Esophagus muscularis mucosa (tissue), 4 donors: ENCODE measurements at regions not wholly inside any gene's neighbourhood (a gene's known extent, or its start where the extent isn't known, plus 50 kb on each side); places are given as distances from the start of the nearest gene placed in this dataset.

Experiments
- DNase-seq: peaks from one replicate; pipeline ENCODE4 v3.0.0-alpha.2; 2017; ENCODE audit errors: extremely low spot score
- H3K27ac ChIP-seq, 4 donors: fragments of 200-600 bp; sonication (generic); replicated peaks in 1 of 4; 1 replicate in 3 of 4; 2 replicates in 1 of 4; pipeline ENCODE4 v1.5.1; 2016 to 2019; ENCODE audit warnings: mild to moderate bottlenecking in 1 of 4
- H3K27me3 ChIP-seq, 4 donors: fragments of 200-600 bp; sonication (generic); one replicate each; pipeline versions ENCODE4 v1.5.1 to v1.6.0; 2016 to 2019
- H3K36me3 ChIP-seq, 4 donors: fragments of 200-600 bp; sonication (generic); one replicate each; pipeline ENCODE4 v1.5.1; 2016 to 2019
- H3K4me1 ChIP-seq, 4 donors: fragments of 200-600 bp; sonication (generic); one replicate each; pipeline ENCODE4 v1.5.1; 2016 to 2019
- H3K4me3 ChIP-seq, 4 donors: fragments of 200-600 bp; sonication (generic); 1 replicate in 2 of 4; 2 replicates in 2 of 4; pipeline ENCODE4 v1.5.1; 2016 to 2019; ENCODE audit warnings: mild to moderate bottlenecking in 4 of 4, moderate library complexity in 1 of 4
- H3K9me3 ChIP-seq, 4 donors: fragments of 200-600 bp; sonication (generic); 1 replicate in 3 of 4; 2 replicates in 1 of 4; pipeline ENCODE4 v1.5.1; 2016 to 2019
- EP300 ChIP-seq: sonication (generic); formaldehyde crosslinking; IDR thresholded peaks from one replicate; pipeline ENCODE4 v1.6.1; 2017; ENCODE audit warnings: antibody characterized with exemption
- POLR2A ChIP-seq: fragments of 450-650 bp; IDR thresholded peaks from one replicate; pipeline ENCODE4 v1.6.1; 2017; ENCODE audit warnings: antibody characterized with exemption, moderate library complexity, mild to moderate bottlenecking, low read depth
- POLR2AphosphoS5 ChIP-seq, 2 donors: sonication (generic); formaldehyde crosslinking; IDR thresholded peaks; one replicate each; pipeline ENCODE4 v1.6.1; 2017; ENCODE audit warnings: antibody characterized with exemption in 2 of 2
- WGBS: methylation state at CpG from one replicate; pipeline ENCODE4 v1.1.5; 2018; 5-methylcytosine and 5-hydroxymethylcytosine counted together
- intact Hi-C: fragments of 100-400 bp; cut with DNase I; formaldehyde crosslinking; loops from one replicate; pipeline ENCODE4 v1.15.1; 2023
- TF ChIP-seq, protein P1 (sequence below), 3 experiments: fragments of 200-600 bp in 2 of 3; fragments of 450-650 bp in 1 of 3; sonication (generic) in 2 of 3; IDR thresholded peaks; one replicate each; pipeline ENCODE4 v1.5.1; 2017 to 2019; ENCODE audit warnings: antibody characterized with exemption in 3 of 3, mild to moderate bottlenecking in 2 of 3, moderate library complexity in 1 of 3

DNA sequence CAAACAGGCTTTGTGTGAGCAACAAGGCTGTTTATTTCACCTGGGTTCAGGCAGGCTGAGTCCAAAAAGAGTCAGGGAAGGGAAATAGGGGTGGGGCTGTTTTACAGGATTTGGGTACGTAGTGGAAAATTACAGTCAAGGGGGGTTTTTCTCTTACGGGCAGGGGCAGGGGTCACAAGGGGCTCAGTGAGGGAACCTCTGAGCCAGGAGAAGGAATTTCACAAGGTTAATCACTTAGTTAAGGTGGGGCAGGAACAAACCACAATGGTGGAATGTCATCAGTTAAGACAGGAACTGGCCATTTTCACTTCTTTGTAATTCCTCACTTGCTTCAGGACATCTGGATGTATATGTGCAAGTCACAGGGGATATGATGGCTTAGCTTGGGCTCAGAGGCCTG is 1592.8 kb upstream of the GBE1 start:
- DNase-seq = no peak
- intact Hi-C loops = no loop called here
- TF ChIP-seq POLR2A = no peak
- no peak for TF ChIP-seq EP300
- TF ChIP-seq, protein P1, sequence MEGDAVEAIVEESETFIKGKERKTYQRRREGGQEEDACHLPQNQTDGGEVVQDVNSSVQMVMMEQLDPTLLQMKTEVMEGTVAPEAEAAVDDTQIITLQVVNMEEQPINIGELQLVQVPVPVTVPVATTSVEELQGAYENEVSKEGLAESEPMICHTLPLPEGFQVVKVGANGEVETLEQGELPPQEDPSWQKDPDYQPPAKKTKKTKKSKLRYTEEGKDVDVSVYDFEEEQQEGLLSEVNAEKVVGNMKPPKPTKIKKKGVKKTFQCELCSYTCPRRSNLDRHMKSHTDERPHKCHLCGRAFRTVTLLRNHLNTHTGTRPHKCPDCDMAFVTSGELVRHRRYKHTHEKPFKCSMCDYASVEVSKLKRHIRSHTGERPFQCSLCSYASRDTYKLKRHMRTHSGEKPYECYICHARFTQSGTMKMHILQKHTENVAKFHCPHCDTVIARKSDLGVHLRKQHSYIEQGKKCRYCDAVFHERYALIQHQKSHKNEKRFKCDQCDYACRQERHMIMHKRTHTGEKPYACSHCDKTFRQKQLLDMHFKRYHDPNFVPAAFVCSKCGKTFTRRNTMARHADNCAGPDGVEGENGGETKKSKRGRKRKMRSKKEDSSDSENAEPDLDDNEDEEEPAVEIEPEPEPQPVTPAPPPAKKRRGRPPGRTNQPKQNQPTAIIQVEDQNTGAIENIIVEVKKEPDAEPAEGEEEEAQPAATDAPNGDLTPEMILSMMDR (IDR thresholded peaks at IDR 0.05) = no peak
- TF ChIP-seq POLR2AphosphoS5 (IDR thresholded peaks at IDR 0.05) = no peak
- Histone ChIP-seq H3K4me1 (no peaks in the 10 kb centered on the region), H3K27me3 (no peaks in the 10 kb centered on the region), H3K9me3 (no peaks in the 10 kb centered on the region), H3K27ac (no peak overlapping the region), H3K4me3 (no peak overlapping the region), H3K36me3 (no peaks in the 10 kb centered on the region)
- WGBS = 76% methylated on average over 2 of the region's 2 CpGs

DNA sequence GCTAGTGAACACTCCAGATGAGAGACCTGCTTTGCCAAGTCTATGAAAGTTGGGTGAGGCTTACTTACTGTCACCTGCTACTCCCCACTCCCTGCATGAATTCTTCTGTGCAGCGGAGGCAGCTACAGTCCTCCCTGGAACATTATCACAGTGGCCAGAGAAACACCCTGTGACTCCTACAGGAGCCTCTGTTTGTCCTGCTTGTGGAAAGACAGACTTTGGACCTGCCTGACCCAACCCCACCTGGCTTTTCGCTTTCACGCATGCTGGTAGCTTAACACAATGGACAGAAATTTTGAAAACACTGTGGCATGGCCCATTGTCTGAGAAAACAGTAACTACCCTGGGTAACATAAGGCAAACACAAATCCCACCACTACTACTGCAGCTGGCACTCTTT is 1565.5 kb upstream of the CADM2 start:
- H3K27ac ChIP-seq = no peak overlapping the region
- TF ChIP-seq POLR2A = no peak
- no peak for TF ChIP-seq EP300
- TF ChIP-seq POLR2AphosphoS5 (IDR thresholded peaks at IDR 0.05) = no peak
- TF ChIP-seq, protein P1 (IDR thresholded peaks at IDR 0.05) = no peak
- no peaks in the 10 kb centered on the region for H3K27me3 ChIP-seq
- intact Hi-C loops = no loop called here
- H3K4me1 ChIP-seq = no peaks in the 10 kb centered on the region
- H3K9me3 ChIP-seq = no peaks in the 10 kb centered on the region
- 100% methylated on average over 3 of the region's 3 CpGs for WGBS
- no peak overlapping the region for H3K4me3 ChIP-seq
- H3K36me3 ChIP-seq = no peaks in the 10 kb centered on the region
- DNase-seq = no peak

DNA sequence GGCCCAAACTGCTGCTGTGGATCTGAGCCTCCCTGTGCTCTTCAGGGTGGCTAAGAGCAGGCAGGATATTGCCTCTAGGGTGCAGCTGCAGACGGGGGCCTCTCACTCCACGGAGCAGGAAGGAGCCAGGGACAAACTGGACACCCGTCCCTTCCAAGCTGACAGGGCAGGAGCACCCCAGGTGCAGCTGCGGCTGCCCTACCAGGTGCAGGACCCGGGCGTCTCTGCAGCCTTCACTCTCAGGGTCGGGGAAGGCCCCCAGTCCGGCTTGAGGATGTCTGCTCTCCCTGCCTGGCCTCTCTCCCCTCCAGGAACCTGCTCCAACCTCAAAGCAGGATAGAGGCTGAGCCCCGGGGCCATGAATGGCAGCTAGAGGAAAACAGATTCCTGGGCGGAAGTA is 1554.9 kb upstream of the CADM2 start:
- intact Hi-C loops = no loop called here
- no peaks in the 10 kb centered on the region for H3K36me3 ChIP-seq
- no peak overlapping the region for H3K27ac ChIP-seq
- H3K4me3 ChIP-seq = no peak overlapping the region
- WGBS = 92% methylated on average over 5 of the region's 10 CpGs
- no peak for DNase-seq
- TF ChIP-seq POLR2A (no peak), EP300 (no peak), POLR2AphosphoS5 (IDR thresholded peaks at IDR 0.05) (no peak)
- TF ChIP-seq, protein P1 (IDR thresholded peaks at IDR 0.05) = no peak
- H3K4me1 ChIP-seq = no peaks in the 10 kb centered on the region
- H3K27me3 ChIP-seq = no peaks in the 10 kb centered on the region
- H3K9me3 ChIP-seq = no peaks in the 10 kb centered on the region

DNA sequence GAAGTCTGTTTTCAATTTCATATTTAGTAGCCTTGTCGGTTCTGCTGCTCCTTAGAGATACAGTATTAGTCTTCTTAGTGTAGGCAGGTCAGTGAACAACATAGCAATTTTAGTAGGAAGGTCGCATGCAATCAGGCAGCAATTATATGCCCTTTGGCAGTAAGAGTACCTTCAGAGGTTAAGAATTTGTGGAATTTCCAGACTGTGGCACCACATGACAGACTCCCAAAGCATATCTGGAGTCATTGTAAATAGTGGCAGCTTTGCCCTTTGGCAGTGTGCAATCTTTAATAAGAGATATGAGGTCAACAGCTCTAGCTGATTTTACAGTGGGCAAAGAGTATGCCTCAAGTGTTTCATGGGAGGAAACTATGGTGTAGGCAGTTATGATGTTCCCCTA is 1532.5 kb upstream of the CADM2 start:
- intact Hi-C loops = no loop called here
- 79% methylated on average over 2 of the region's 2 CpGs for WGBS
- no peaks in the 10 kb centered on the region for H3K9me3 ChIP-seq
- TF ChIP-seq EP300 (no peak), POLR2AphosphoS5 (IDR thresholded peaks at IDR 0.05) (no peak), POLR2A (no peak)
- TF ChIP-seq, protein P1 (IDR thresholded peaks at IDR 0.05) = no peak
- no peak for DNase-seq
- no peak overlapping the region for H3K27ac ChIP-seq
- H3K4me3 ChIP-seq = no peak overlapping the region
- H3K4me1 ChIP-seq = no peaks in the 10 kb centered on the region
- no peaks in the 10 kb centered on the region for H3K36me3 ChIP-seq
- H3K27me3 ChIP-seq = no peaks in the 10 kb centered on the region

DNA sequence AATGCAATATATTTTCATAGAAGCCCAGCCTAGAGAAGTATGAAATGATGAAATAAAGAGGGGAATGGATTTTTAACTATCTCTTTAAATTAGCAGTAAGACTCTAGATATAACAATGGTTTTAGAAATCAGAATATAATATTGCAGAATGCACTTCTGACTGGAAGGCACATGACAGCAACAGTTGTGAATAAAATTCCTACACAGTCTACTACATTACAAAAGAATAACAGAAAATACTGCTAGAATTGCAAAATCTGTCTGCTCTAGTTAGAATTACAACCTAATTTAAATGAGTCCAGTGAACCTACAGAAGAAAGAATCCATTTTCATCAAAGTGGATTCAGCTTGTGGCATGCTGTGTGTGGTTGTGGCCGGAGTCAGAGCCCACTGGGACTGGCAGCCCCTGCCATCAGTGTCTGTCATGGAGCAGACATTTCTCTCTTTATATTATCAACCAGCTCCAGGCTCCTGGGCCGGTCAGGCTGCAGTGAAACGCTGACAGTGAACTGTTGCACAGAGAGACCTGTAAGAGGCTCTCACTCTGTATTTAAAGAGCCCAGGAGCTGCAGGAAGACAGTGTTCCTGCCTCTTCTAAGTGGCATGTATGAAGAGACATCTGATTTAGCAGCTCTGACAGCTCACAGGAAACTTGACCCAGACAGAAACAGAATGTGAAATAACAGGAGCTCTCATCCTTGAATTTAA is 1523.8 kb upstream of the CADM2 start:
- Histone ChIP-seq H3K27ac (no peak overlapping the region), H3K9me3 (no peaks in the 10 kb centered on the region), H3K36me3 (no peaks in the 10 kb centered on the region), H3K27me3 (no peaks in the 10 kb centered on the region), H3K4me1 (no peaks in the 10 kb centered on the region), H3K4me3 (no peak overlapping the region)
- 39% methylated on average over 3 of the region's 3 CpGs for WGBS
- intact Hi-C loops = no loop called here
- DNase-seq = no peak
- TF ChIP-seq POLR2A (no peak), POLR2AphosphoS5 (IDR thresholded peaks at IDR 0.05) (no peak), EP300 (no peak)
- TF ChIP-seq, protein P1 (IDR thresholded peaks at IDR 0.05) = no peak
